ENCODE measurements at regions not wholly inside any gene's neighbourhood (a gene's known extent, or its start where the extent isn't known, plus 50 kb on each side); places are given as distances from the start of the nearest gene placed in this dataset.

DNA sequence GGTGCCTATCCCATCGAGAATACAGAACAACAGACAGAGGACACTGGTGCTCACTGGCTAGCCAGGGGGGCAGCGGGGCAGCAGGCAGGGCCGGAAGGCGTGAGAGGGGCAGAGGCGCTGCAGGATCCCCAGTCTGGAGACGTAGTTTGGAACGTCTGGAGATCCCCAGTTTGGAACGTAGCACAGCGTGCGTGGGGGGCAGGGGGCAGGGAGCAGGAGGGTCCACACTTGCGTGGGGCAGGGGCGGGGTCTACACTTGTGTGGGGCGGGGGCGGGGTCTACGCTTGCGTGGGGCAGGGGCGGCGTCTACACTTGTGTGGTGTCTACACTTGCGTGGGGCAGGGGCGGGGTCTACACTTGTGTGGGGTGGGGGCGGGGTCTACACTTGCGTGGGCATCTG is 107.2 kb downstream of the DACT2 start:
- DNase-seq (ENCODE audit: low spot score) = no peak

- DNase-seq (ENCODE audit: low spot score) = no peak
These were observed 107.9 kb downstream of the DACT2 start for GRCh38 chr6:168211681-168212080.

GRCh38 chr6:168210239-168211105 is 109.1 kb downstream of the DACT2 start:
- DNase-seq (ENCODE audit: low spot score) = no peak

DNA sequence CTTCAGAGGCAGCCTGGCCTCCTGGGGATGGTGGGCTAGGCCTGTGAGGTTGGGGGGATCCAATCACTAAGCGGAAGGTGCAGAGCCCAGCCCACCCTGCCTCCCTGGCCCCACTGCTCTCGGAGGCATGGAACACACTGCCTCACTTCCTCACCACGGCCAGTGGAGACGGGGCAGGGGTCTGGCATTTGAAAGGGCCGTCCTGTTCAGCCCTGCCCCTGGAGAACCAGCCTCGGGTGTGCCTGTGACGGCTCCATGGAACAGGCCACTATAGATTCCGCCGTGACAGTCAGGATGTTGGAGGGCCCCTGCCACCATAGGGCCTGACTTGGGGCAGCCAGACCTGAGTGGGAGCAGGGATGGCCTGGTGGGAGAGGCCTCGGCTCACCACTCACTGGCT is 110.2 kb downstream of the DACT2 start:
- DNase-seq (ENCODE audit: low spot score) = no peak

DNA sequence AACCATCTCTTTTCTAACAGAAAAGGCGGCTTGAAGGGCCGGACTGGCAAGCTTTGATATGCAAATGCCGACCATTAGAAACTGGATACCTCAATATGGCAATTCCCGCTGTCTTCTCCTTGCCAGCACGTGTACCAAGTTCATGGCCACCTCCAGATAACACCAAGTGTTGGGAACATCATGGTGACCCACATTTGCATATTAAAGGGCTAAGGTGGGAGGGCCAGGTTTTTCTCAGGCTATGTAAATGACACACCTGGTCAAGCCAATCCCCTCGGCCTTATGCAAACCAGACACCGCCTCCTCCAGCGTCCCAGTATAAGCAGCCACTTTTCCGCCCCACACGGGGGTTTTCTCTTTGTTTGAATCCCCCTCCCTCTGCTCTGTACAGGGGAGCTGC is 110.7 kb downstream of the DACT2 start:
- DNase-seq (ENCODE audit: low spot score) = no peak

- no peak for DNase-seq (ENCODE audit: low spot score)
These were observed 111.2 kb downstream of the DACT2 start for GRCh38 chr6:168208402-168208801.

- no peak for DNase-seq (ENCODE audit: low spot score)
These were observed 112.0 kb downstream of the DACT2 start for GRCh38 chr6:168207421-168208175.

DNA sequence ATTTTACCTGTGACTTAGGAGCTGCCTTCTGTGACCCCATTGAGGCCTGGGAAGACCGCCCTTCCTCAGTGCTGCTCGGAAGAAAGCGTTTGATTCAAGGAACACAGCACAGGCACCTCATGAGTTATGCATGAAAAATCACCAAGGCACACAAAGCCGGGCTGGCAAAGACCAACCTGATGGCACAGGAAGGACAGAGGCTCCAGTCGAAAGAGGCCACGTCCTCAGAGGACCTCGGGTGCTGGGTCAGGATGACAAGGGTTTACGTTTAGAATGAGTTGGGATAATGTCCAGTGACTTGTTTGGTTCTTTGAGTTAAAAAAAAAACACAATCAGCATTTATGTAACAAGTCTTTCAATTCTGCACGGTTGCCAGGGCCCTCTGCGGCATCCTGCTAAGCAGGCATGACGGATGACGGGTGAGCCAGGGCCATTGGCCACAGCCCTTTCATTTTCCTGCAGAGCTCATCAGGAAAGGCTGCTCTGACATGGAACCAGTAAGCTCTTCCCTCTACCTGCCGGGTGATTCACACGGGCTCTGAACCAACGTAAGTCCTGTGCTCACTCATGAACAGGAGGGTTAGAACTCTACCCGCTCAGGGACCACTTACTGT is 112.8 kb downstream of the DACT2 start:
- peak; percentile 91 for DNase-seq (ENCODE audit: low spot score)

DNA sequence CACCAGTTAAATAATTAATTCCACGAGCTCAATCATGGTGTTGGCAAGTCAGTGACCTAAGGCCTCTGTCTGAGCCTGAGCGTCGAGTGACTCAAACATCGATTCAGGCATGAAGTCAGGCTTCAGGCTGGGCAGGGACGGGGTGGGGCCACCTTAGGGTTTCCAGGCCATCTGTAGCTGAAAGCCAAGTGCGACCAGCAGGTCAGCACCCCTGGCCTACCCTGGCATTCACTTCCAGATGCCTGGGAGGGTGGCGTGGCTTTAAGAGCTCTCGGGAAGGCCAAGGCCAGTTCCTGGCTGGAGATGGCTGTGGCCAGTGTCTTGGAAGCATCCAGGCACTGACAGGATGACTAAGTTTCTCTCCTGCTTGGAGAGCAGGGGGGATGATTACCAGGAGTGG is 113.4 kb downstream of the DACT2 start:
- DNase-seq (ENCODE audit: low spot score) = peak; percentile 81

DNA sequence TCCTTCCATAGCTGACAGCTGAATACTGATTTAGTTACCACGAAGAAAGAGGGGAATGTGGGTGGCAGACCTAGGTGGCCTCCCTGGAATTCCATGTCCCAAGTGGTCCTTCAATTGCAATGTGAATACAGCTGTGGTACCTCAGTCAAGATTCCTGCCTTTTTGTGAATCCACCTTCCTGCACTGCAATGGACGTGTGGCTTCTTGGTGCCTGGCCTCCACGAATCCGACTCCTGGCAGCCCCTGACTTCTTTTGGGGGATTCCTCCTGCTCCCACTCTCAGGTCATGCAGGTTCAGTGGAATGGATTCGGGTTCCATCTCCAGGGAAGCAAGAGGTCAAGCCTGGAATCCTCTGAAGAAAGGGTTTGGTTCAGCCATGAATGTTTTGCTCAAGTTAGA is 117.8 kb downstream of the DACT2 start:
- no peak for DNase-seq (ENCODE audit: low spot score)

GRCh38 chr6:168201383-168201782 is 118.2 kb downstream of the DACT2 start:
- DNase-seq (ENCODE audit: low spot score) = peak; percentile 17

GRCh38 chr6:168200571-168201134 is 118.9 kb downstream of the DACT2 start:
- no peak for DNase-seq (ENCODE audit: low spot score)

DNA sequence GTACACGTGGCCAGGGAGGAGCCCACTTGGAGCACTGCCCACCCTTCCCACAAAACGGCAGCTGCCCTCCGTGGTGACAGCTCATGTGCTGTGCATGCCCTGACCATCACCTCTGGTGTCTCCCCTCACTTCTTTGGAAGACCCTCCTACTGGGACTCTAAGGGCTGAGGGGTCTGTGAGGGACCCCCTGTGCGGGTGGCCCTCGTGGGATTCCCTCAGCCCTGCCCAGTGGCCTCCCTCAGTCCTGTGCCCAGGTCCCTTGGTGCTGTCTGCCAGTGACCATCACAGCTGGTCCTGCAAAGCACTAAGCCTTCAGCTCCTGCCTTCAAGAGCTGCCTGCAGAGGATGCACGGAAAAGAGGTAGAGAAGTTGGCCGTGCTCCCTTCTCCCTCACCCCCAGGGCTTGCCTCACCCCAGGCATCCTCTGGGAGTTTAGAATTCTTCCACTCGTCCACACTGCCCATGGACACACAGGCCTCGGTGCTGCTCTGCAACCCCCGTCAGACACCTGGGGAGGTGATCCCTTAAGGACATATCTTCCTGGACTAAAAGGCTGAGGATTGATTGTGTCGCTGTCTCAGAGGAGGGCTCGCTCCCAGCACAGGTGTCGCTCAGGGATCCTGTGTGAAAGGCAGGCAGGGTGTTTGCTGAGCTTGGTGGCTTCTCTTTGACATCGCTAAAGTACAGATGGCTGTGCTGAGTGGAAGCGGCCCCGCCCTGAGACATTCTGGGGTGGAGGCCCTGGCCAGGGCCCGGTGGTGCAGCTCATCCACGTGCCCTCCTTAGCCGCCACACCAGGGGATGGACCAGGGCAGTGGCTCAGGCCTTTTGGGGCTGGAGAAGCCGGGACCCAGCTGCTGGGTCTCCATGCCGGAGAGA is 119.5 kb upstream of the FRMD1 start:
- no peak for DNase-seq (ENCODE audit: low spot score)

GRCh38 chr6:168197636-168198301 is 118.8 kb upstream of the FRMD1 start:
- no peak for DNase-seq (ENCODE audit: low spot score)

DNA sequence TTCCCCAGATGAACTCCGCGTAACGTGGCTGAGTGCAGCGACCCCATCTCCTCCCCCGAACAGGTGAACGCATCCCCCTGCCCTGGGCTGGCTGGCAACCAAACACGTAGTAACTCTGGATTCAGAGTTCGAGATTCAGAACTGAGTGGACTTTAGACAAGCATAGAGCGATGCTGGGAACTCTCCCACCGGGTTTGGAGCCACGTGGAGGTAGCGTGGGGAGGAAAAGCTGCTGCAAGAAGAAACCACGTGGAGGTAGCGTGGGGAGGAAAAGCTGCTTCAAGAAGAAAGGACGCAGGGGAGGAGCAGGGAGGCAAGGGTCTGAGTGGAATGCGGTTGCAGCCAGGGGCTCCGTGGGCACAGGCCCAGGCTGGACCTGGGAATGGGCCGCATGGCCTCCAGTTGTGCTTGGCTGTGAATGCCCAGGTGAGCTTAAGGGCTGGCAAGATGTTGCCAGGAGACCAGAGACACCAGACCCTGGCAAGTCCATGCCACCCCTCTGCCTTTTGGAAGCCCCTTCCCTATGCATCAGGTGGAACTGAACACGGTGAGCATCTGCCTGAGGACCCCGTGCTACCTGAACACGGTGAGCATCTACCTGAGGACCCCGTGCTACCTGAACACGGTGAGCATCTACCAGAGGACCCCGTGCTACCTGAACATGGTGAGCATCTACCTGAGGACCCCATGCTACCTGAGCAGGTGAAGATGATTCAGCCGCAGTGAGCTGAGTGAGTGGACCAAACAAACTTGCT is 118.0 kb upstream of the FRMD1 start:
- DNase-seq (ENCODE audit: low spot score) = no peak

DNA sequence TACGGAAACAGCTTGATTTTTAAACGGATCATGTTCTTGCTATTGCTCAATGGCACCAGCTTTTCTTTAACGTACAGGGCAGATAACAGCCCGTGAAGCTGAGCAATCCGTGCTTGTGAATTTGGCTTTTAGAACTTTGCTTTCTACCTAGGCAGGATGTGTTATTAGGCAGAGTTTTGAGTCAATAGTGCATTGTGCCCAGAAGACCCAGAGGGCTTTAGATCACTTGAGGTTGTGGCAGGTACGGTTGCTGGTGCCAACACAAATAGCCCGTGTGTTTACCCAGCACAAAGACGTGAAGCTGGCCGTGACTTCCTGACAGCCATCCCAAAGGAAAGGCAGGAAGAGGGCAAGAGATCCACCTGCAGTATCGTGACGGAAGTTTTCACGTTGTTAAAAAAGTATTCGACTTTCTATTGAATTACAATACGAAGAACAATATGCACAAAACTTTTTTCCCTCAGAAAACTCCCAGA is 117.4 kb upstream of the FRMD1 start:
- DNase-seq (ENCODE audit: low spot score) = peak; percentile 42

DNA sequence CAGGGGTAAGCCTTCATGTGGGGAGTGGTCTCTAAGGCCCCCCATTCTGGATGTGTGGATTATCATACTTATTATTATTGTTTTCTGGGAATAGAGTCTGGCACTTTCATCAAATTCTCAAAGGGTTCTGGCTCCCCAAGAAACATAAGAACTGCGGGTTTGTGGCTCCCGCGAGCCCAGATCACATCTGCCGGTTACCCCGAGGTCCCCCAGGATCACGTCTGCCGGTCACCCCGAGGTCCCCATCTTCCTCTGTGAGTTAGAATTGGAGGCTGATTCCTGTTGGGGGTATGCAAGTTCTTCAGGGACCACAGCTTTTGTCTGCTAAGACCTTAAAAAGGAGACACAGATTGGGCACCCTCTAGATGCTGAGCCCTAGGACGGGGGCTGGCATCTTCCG is 116.7 kb upstream of the FRMD1 start:
- DNase-seq (ENCODE audit: low spot score) = no peak

- DNase-seq (ENCODE audit: low spot score) = peak; percentile 55
These were observed 115.9 kb upstream of the FRMD1 start for GRCh38 chr6:168194732-168195567.

All from kidney tubule cell (primary cell).